IMR-90 (cell line): ENCODE measurements at regions not wholly inside any gene's neighbourhood (a gene's known extent, or its start where the extent isn't known, plus 50 kb on each side); places are given as distances from the start of the nearest gene placed in this dataset.

Experiments used
- ATAC-seq: fragments of 200-7000 bp; cut with Tn5 transposase; 2 replicates; pipeline ENCODE4 v1.9.1; 2020; ENCODE audit warnings: low read depth, mild to moderate bottlenecking, moderate library complexity
- BruUV-seq: library from RNA; stranded (reverse); fragments of 400-500 nt; replicated peaks from 2 replicates; lab custom pipeline; 2021; lab: Mats Ljungman, UMichigan
- CTCF ChIA-PET: fragments of 300-600 bp; formaldehyde crosslinking; extraction: SDS; loops from one replicate; lab custom pipeline; 2021; ENCODE audit warnings: antibody characterized with exemption; lab: Yijun Ruan, JAX
- POLR2A ChIA-PET: fragments of 300-600 bp; sonication (Branson Sonifier 250); formaldehyde crosslinking; loops from one replicate; lab custom pipeline; 2022; ENCODE audit warnings: antibody characterized with exemption; ENCODE audit not compliant: unreplicated experiment; lab: Charles Lee
- DNase-seq: peaks from one replicate; pipeline ENCODE4 v3.0.0; 2013
- H2AFZ ChIP-seq: replicated peaks from 2 replicates; pipeline ENCODE3; 2013; ENCODE audit warnings: low read length, mild to moderate bottlenecking; ENCODE audit not compliant: poor library complexity
- H2AK5ac ChIP-seq: 2 replicates; pipeline ENCODE4 v1.6.1; 2013; ENCODE audit warnings: low read depth, low read length, inconsistent platforms
- H2AK9ac ChIP-seq: replicated peaks from 2 replicates; pipeline ENCODE3; 2013; ENCODE audit warnings: mild to moderate bottlenecking, low read depth, low read length, moderate library complexity; ENCODE audit not compliant: poor library complexity
- H2BK120ac ChIP-seq: 2 replicates; pipeline ENCODE4 v1.6.1; 2013; ENCODE audit warnings: low read depth, low read length, inconsistent platforms
- H2BK15ac ChIP-seq: 3 replicates; pipeline ENCODE4 v1.6.1; 2013; ENCODE audit warnings: low read depth, low read length, inconsistent platforms
- H2BK20ac ChIP-seq: 2 replicates; pipeline ENCODE4 v1.6.1; 2013; ENCODE audit warnings: low read depth, mild to moderate bottlenecking, inconsistent platforms, low read length, moderate library complexity
- H2BK5ac ChIP-seq: 2 replicates; pipeline ENCODE4 v1.6.1; 2013; ENCODE audit warnings: mild to moderate bottlenecking, low read depth, low read length, inconsistent platforms; ENCODE audit not compliant: poor library complexity, severe bottlenecking
- H3K14ac ChIP-seq: replicated peaks from 2 replicates; pipeline ENCODE4 v1.6.1; 2013; ENCODE audit warnings: low read depth, low read length, inconsistent platforms
- H3K18ac ChIP-seq: 2 replicates; pipeline ENCODE4 v1.6.1; 2013; ENCODE audit warnings: low read depth, low read length, control low read depth
- H3K23ac ChIP-seq: 2 replicates; pipeline ENCODE4 v1.6.1; 2013; ENCODE audit warnings: low read depth, low read length, inconsistent platforms
- H3K27ac ChIP-seq: 2 replicates; pipeline ENCODE4 v1.5.1; 2013; ENCODE audit warnings: mild to moderate bottlenecking, control low read depth, low read length; ENCODE audit not compliant: insufficient read depth
- H3K27me3 ChIP-seq: 2 replicates; pipeline ENCODE4 v1.6.1; 2013; ENCODE audit warnings: low read length; ENCODE audit not compliant: control insufficient read depth, insufficient read depth
- H3K36me3 ChIP-seq: 2 replicates; pipeline ENCODE4 v1.6.1; 2013; ENCODE audit warnings: low read length, mixed read lengths; ENCODE audit not compliant: control insufficient read depth, insufficient read depth
- H3K4ac ChIP-seq: 2 replicates; pipeline ENCODE4 v1.6.1; 2013; ENCODE audit warnings: low read depth, low read length, inconsistent platforms
- H3K4me1 ChIP-seq: 2 replicates; pipeline ENCODE4 v1.6.1; 2013; ENCODE audit warnings: low read length, mixed read lengths; ENCODE audit not compliant: control insufficient read depth, insufficient read depth
- H3K4me2 ChIP-seq: 2 replicates; pipeline ENCODE4 v1.6.1; 2013; ENCODE audit warnings: low read depth, mild to moderate bottlenecking, control low read depth, low read length, moderate library complexity
- H3K4me3 ChIP-seq: 2 replicates; pipeline ENCODE4 v1.5.1; 2013; ENCODE audit warnings: low read depth, mild to moderate bottlenecking, control low read depth, low read length, moderate library complexity; ENCODE audit not compliant: insufficient read depth
- H3K56ac ChIP-seq: 2 replicates; pipeline ENCODE4 v1.6.1; 2013; ENCODE audit warnings: low read length, inconsistent platforms; ENCODE audit not compliant: insufficient read depth; ENCODE audit errors: extremely low read depth
- H3K79me1 ChIP-seq, 2 experiments: 2 replicates each; pipeline ENCODE4 v1.6.1; 2013; ENCODE audit warnings: low read length in 2 of 2, inconsistent platforms in 1 of 2, low read depth in 1 of 2
- H3K9ac ChIP-seq: 2 replicates; pipeline ENCODE4 v1.6.1; 2013; ENCODE audit warnings: low read depth, low read length, control low read depth
- H3K9me1 ChIP-seq: 2 replicates; pipeline ENCODE4 v1.6.1; 2013; ENCODE audit warnings: low read length, inconsistent platforms; ENCODE audit not compliant: insufficient read depth
- H3K9me3 ChIP-seq: 2 replicates; pipeline ENCODE4 v1.6.1; 2013; ENCODE audit warnings: low read length; ENCODE audit not compliant: control insufficient read depth, insufficient read depth
- H4K20me1 ChIP-seq: 2 replicates; pipeline ENCODE4 v1.6.1; 2013; ENCODE audit warnings: low read length, inconsistent platforms; ENCODE audit not compliant: insufficient read depth
- H4K5ac ChIP-seq: 2 replicates; pipeline ENCODE4 v1.6.1; 2013; ENCODE audit warnings: mild to moderate bottlenecking, low read depth, low read length, control low read depth
- H4K8ac ChIP-seq, 2 experiments: 2 replicates each; pipeline ENCODE4 v1.6.1; 2013; ENCODE audit warnings: low read depth in 2 of 2, low read length in 2 of 2, control low read depth in 1 of 2, inconsistent platforms in 1 of 2
- H4K91ac ChIP-seq: 2 replicates; pipeline ENCODE4 v1.6.1; 2013; ENCODE audit warnings: low read depth, low read length, inconsistent platforms; ENCODE audit not compliant: insufficient read depth
- BHLHE40 ChIP-seq: fragments of 150-350 bp; IDR thresholded peaks from 2 replicates; pipeline ENCODE4 v1.6.1; 2016; ENCODE audit warnings: mild to moderate bottlenecking, low read depth, low read length
- CEBPB ChIP-seq: IDR thresholded peaks from 2 replicates; pipeline ENCODE4 v1.6.1; 2012; ENCODE audit warnings: low read depth, low read length, improper control_type of control experiment
- CHD1 ChIP-seq: IDR thresholded peaks from 2 replicates; pipeline ENCODE4 v1.6.1; 2012; ENCODE audit warnings: low read depth, low read length, improper control_type of control experiment
- FOS ChIP-seq: fragments of 150-350 bp; IDR thresholded peaks from 2 replicates; pipeline ENCODE4 v1.6.1; 2016; ENCODE audit warnings: low read depth, low read length
- MAZ ChIP-seq: IDR thresholded peaks from 2 replicates; pipeline ENCODE4 v1.6.1; 2012; ENCODE audit warnings: low read depth, mild to moderate bottlenecking, low read length, improper control_type of control experiment, moderate library complexity, borderline replicate concordance
- MXI1 ChIP-seq: IDR thresholded peaks from 2 replicates; pipeline ENCODE4 v1.6.1; 2012; ENCODE audit warnings: low read depth, mild to moderate bottlenecking, low read length, moderate library complexity, borderline replicate concordance
- NFE2L2 ChIP-seq: fragments of 150-350 bp; IDR thresholded peaks from 2 replicates; pipeline ENCODE4 v1.6.1; 2016; ENCODE audit warnings: low read depth, mild to moderate bottlenecking, low read length
- RAD21 ChIP-seq: IDR thresholded peaks from 2 replicates; pipeline ENCODE4 v1.6.1; 2012; ENCODE audit warnings: low read length, improper control_type of control experiment
- RCOR1 ChIP-seq: IDR thresholded peaks from 2 replicates; pipeline ENCODE4 v1.6.1; 2012; ENCODE audit warnings: mild to moderate bottlenecking, low read length, improper control_type of control experiment; ENCODE audit not compliant: insufficient replicate concordance
- WGBS, 2 experiments: methylation state at CpG; one replicate each; pipeline versions ENCODE4 v1.1.5 to v1.1.7; 2013; ENCODE audit warnings: missing lambda C conversion rate in 2 of 2; ENCODE audit not compliant: insufficient read length in 1 of 2; ENCODE audit errors: extremely low coverage in 2 of 2; 5-methylcytosine and 5-hydroxymethylcytosine counted together
- dilution Hi-C: fragments of 300-500 bp; cut with HindIII; formaldehyde crosslinking; loops from one replicate; pipeline ENCODE4 v1.14.3; 2018; ENCODE audit warnings: low sequenced_read_pairs; ENCODE audit not compliant: unreplicated experiment
- in situ Hi-C: fragments of 300-500 bp; cut with MboI; formaldehyde crosslinking; loops from 3 replicates; pipeline ENCODE4 v1.14.3; 2019; ENCODE audit warnings: low sequenced_read_pairs, inconsistent platforms, mixed read lengths
- intact Hi-C: fragments of 100-400 bp; cut with micrococcal nuclease; formaldehyde crosslinking; loops from 2 replicates; pipeline ENCODE4 v1.10.0; 2022
- TF ChIP-seq, protein P1 (sequence below): conservative IDR thresholded peaks from 2 replicates; pipeline ENCODE4 v1.5.1; 2012; ENCODE audit warnings: mild to moderate bottlenecking, low read depth, low read length, improper control_type of control experiment
- TF ChIP-seq, protein P2 (sequence below): fragments of 150-350 bp; IDR thresholded peaks from 2 replicates; pipeline ENCODE4 v1.6.1; 2017; ENCODE audit warnings: mild to moderate bottlenecking, antibody characterized with exemption, low read length, low read depth
- TF ChIP-seq, protein P3 (sequence below): fragments of 150-350 bp; IDR thresholded peaks from 2 replicates; pipeline ENCODE4 v1.6.1; 2016; ENCODE audit warnings: low read depth, mild to moderate bottlenecking, low read length, moderate library complexity, borderline replicate concordance

GRCh38 chr21:35473496-35473895 is 424.4 kb upstream of the RUNX1 start:
- Histone ChIP-seq H3K4me1 (peaks cover 17% of the 10 kb centered on the region), H2BK5ac (no peak overlapping the region), H2AFZ (no peak overlapping the region), H3K9me3 (no peaks in the 10 kb centered on the region), H4K20me1 (no peaks in the 10 kb centered on the region), H3K27ac (no peak overlapping the region), H3K23ac (no peak overlapping the region), H3K14ac (no peak overlapping the region), H3K18ac (no peak overlapping the region), H3K4me3 (no peak overlapping the region), H2AK5ac (no peak overlapping the region), H3K4me2 (no peak overlapping the region), H4K91ac (no peak overlapping the region), H2AK9ac (no peak overlapping the region), H2BK15ac (no peak overlapping the region), H3K36me3 (no peaks in the 10 kb centered on the region), H4K5ac (no peak overlapping the region), H3K56ac (no peak overlapping the region), H3K79me1 (no peaks in the 10 kb centered on the region), H4K8ac (no peak overlapping the region), H3K4ac (no peak overlapping the region), H3K27me3 (no peaks in the 10 kb centered on the region), H3K9me1 (peaks cover 6% of the 10 kb centered on the region), H3K9ac (no peak overlapping the region), H2BK20ac (no peak overlapping the region), H2BK120ac (no peak overlapping the region)
- dilution Hi-C loops = no loop called here
- no TSS peak for BruUV-seq
- ChIA-PET POLR2A (no interaction called here), CTCF (interaction anchor here (0.7 kb wide), 1 partner anchor 392 kb away, joined by 4 read pairs; no protein-coding TSS in a partner anchor)
- ATAC-seq (no peak), DNase-seq (no peak)
- intact Hi-C loops = no loop called here
- no CpG with 5 or more reads among the region's 1 CpG for WGBS, 2 experiments
- no peak for TF ChIP-seq BHLHE40
- TF ChIP-seq MXI1 = no peak
- TF ChIP-seq CEBPB = no peak
- no peak for TF ChIP-seq MAZ
- no peak for TF ChIP-seq FOS
- no peak for TF ChIP-seq CHD1
- TF ChIP-seq, protein P1, sequence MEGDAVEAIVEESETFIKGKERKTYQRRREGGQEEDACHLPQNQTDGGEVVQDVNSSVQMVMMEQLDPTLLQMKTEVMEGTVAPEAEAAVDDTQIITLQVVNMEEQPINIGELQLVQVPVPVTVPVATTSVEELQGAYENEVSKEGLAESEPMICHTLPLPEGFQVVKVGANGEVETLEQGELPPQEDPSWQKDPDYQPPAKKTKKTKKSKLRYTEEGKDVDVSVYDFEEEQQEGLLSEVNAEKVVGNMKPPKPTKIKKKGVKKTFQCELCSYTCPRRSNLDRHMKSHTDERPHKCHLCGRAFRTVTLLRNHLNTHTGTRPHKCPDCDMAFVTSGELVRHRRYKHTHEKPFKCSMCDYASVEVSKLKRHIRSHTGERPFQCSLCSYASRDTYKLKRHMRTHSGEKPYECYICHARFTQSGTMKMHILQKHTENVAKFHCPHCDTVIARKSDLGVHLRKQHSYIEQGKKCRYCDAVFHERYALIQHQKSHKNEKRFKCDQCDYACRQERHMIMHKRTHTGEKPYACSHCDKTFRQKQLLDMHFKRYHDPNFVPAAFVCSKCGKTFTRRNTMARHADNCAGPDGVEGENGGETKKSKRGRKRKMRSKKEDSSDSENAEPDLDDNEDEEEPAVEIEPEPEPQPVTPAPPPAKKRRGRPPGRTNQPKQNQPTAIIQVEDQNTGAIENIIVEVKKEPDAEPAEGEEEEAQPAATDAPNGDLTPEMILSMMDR = no peak
- TF ChIP-seq NFE2L2 = no peak
- TF ChIP-seq, protein P2, sequence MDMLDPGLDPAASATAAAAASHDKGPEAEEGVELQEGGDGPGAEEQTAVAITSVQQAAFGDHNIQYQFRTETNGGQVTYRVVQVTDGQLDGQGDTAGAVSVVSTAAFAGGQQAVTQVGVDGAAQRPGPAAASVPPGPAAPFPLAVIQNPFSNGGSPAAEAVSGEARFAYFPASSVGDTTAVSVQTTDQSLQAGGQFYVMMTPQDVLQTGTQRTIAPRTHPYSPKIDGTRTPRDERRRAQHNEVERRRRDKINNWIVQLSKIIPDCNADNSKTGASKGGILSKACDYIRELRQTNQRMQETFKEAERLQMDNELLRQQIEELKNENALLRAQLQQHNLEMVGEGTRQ = no peak
- TF ChIP-seq, protein P3, sequence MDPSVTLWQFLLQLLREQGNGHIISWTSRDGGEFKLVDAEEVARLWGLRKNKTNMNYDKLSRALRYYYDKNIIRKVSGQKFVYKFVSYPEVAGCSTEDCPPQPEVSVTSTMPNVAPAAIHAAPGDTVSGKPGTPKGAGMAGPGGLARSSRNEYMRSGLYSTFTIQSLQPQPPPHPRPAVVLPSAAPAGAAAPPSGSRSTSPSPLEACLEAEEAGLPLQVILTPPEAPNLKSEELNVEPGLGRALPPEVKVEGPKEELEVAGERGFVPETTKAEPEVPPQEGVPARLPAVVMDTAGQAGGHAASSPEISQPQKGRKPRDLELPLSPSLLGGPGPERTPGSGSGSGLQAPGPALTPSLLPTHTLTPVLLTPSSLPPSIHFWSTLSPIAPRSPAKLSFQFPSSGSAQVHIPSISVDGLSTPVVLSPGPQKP = no peak
- no peak for TF ChIP-seq RAD21
- no peak for TF ChIP-seq RCOR1
- in situ Hi-C loops = no loop called here
